Psoas muscle (tissue), 7 donors: ENCODE measurements at regions not wholly inside any gene's neighbourhood (a gene's known extent, or its start where the extent isn't known, plus 50 kb on each side); places are given as distances from the start of the nearest gene placed in this dataset.
A peak's percentile ranks its signal among the peaks of the same experiment; 100 is the strongest.

Source experiments
- ATAC-seq, 4 donors: fragments of 200-7000 bp; cut with Tn5 transposase; one replicate each; pipeline ENCODE4 v1.9.1; 2020; ENCODE audit warnings: moderate library complexity in 3 of 4, mild to moderate bottlenecking in 2 of 4
- DNase-seq, 2 donors: peaks; one replicate each; pipeline ENCODE4 v3.0.0-alpha.2; 2020
- H3K27ac ChIP-seq: fragments of 200-600 bp; one replicate; pipeline ENCODE4 v1.8.0; 2022
- H3K27me3 ChIP-seq, 3 donors: fragments of 200-600 bp in 1 of 3; one replicate each; pipeline versions ENCODE4 v1.6.1 to v1.8.0; 2013 to 2022; ENCODE audit warnings: low read length in 2 of 3, mild to moderate bottlenecking in 2 of 3, moderate library complexity in 1 of 3; ENCODE audit not compliant: insufficient read depth in 3 of 3
- H3K36me3 ChIP-seq, 2 donors: fragments of 200-600 bp in 1 of 2; one replicate each; pipeline versions ENCODE4 v1.6.1 to v1.8.0; 2013 to 2022; ENCODE audit warnings: low read depth in 1 of 2, mild to moderate bottlenecking in 1 of 2, moderate library complexity in 1 of 2; ENCODE audit not compliant: insufficient read depth in 1 of 2
- H3K4me1 ChIP-seq: fragments of 200-600 bp; one replicate; pipeline ENCODE4 v1.8.0; 2022
- H3K4me3 ChIP-seq: fragments of 200-600 bp; one replicate; pipeline ENCODE4 v1.8.0; 2022; ENCODE audit warnings: mild to moderate bottlenecking
- H3K9me3 ChIP-seq: fragments of 200-600 bp; one replicate; pipeline ENCODE4 v1.8.0; 2022
- WGBS, 3 donors: extraction: QIAGEN DNeasy Blood & Tissue Kit; methylation state at CpG; one replicate each; pipeline versions ENCODE4 v1.1.6 to v1.1.7; 2013; 5-methylcytosine and 5-hydroxymethylcytosine counted together
- intact Hi-C, 2 donors: fragments of 100-400 bp; cut with DNase I; formaldehyde crosslinking; loops; one replicate each; pipeline versions ENCODE4 v1.11.0 to v1.14.2; 2022
- TF ChIP-seq, protein P1 (sequence below): fragments of 200-600 bp; IDR thresholded peaks from one replicate; pipeline ENCODE4 v1.8.0; 2022; ENCODE audit warnings: antibody characterized with exemption
- donor health status: healthy with polysubstance abuse.
- donor health status: DM: no; HTN: no; CAD: no; lungs with moderate emphysema.
- donor health status: Bipolar disorder and iron deficiency.
- donor health status: healthy.
- donor health status: DM: yes; HTN: yes; CAD: no.
- donor health status: DM: no; HTN: no; CAD: no.
- donor health status: DM: yes; HTN: yes; CAD: no.

DNA sequence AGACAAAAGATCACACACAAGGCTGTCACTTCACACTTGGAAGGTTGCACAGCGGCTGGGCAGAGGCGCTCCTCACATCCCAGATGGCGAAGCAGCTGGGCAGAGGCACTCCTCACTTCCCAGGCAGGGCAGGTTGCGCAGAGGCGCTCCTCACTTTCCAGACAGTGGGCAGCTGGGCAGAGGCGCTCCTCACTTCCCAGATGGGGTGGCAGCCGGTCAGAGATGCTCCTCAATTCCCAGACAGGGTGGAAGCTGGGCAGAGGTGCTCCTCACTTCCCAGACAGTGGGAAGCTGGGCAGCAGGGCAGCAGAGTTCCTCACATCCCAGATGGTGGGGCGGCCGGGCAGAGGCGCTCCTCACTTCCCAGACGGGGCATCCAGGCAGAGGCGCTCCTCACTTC is 199.2 kb downstream of the RTL9 start:
- DNase-seq (no peak), ATAC-seq (no peak)
- no peaks in the 10 kb centered on the region for H3K27me3 ChIP-seq
- no peak overlapping the region for H3K27ac ChIP-seq
- intact Hi-C loops, result no loop called here
- H3K36me3 ChIP-seq, result no peaks in the 10 kb centered on the region
- no peaks in the 10 kb centered on the region for H3K4me1 ChIP-seq
- 93 to 96% (median 95%) methylated on average over 11 to 12 of the region's 12 CpGs for WGBS, 3 donors
- no peaks in the 10 kb centered on the region for H3K9me3 ChIP-seq
- no peak overlapping the region for H3K4me3 ChIP-seq
- TF ChIP-seq, protein P1, sequence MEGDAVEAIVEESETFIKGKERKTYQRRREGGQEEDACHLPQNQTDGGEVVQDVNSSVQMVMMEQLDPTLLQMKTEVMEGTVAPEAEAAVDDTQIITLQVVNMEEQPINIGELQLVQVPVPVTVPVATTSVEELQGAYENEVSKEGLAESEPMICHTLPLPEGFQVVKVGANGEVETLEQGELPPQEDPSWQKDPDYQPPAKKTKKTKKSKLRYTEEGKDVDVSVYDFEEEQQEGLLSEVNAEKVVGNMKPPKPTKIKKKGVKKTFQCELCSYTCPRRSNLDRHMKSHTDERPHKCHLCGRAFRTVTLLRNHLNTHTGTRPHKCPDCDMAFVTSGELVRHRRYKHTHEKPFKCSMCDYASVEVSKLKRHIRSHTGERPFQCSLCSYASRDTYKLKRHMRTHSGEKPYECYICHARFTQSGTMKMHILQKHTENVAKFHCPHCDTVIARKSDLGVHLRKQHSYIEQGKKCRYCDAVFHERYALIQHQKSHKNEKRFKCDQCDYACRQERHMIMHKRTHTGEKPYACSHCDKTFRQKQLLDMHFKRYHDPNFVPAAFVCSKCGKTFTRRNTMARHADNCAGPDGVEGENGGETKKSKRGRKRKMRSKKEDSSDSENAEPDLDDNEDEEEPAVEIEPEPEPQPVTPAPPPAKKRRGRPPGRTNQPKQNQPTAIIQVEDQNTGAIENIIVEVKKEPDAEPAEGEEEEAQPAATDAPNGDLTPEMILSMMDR, result no peak

DNA sequence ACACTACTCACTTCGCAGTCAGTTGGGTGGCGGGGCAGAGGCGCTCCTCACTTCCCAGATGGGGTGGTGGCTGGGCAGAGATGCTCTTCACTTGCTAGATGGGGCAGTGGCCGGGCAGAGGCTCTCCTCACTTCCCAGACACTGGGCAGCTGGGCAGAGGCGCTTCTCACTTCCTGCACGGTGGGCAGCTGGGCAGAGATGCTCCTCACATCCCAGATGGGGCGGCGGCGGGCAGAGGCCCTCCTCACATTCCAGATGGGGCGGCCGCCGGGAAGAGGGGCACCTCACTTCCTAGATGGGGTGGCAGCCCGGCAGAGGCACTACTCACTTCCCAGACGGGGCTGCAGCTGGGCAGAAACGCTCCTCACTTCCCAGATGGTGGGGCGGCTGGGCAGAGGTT is 199.8 kb downstream of the RTL9 start:
- Histone ChIP-seq H3K4me1 (no peaks in the 10 kb centered on the region), H3K9me3 (no peaks in the 10 kb centered on the region), H3K36me3 (no peaks in the 10 kb centered on the region), H3K4me3 (no peak overlapping the region), H3K27ac (no peak overlapping the region), H3K27me3 (no peaks in the 10 kb centered on the region)
- TF ChIP-seq, protein P1, result no peak
- intact Hi-C loops, result no loop called here
- ATAC-seq (no peak), DNase-seq (no peak)
- WGBS, 3 donors, result 78 to 88% (median 79%) methylated on average over 12 to 16 of the region's 16 CpGs

DNA sequence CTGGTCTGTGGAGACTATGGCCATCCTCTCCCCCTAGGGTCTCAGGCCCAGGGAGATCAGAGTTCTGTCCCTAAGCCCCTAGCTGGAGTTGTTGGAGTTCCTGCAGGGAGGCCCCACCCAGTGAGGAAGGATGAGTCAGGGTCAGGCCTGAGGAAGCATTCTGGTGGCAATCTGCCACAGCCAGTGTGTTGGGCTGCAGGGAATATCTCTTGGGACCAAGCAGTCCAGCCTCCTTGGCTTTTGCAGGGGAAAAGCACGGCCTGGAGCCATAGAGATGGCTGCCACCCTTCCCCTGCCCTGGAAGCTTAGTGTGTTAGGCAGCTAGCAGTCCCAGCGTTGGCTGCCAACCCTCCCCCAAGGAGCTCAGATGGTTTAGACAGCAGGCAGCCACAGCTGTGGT is 202.4 kb downstream of the RTL9 start:
- H3K4me3 ChIP-seq, result no peak overlapping the region
- no peaks in the 10 kb centered on the region for H3K4me1 ChIP-seq
- peaks cover 9% of the 10 kb centered on the region for H3K9me3 ChIP-seq
- intact Hi-C loops, result no loop called here
- H3K36me3 ChIP-seq, result no peaks in the 10 kb centered on the region
- H3K27ac ChIP-seq, result no peak overlapping the region
- ATAC-seq (no peak), DNase-seq (peak in 1 of 2 donors; percentile 46)
- no peaks in the 10 kb centered on the region for H3K27me3 ChIP-seq
- TF ChIP-seq, protein P1, result no peak
- WGBS, 3 donors, result 15 to 38% (median 20%) methylated on average over 1 to 2 of the region's 2 CpGs

DNA sequence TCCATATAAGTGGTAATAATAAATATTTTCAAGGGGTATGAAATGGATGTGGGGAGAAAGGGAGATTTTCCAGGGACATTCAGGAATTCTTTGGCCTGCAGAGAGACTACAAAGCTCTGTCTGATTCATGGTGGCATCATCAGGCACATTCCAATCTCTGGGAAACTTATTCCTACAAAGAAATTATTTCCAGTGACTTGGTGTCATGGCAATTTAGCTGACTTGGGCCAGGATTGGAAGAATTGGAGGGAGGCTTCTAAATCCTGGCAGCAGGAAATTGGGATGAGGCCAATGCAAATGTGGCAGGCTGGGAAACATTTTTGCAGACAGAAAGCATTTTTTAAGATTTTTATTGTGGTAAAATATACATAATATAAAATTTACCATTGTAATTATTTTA is 204.6 kb downstream of the RTL9 start:
- Histone ChIP-seq H3K27me3 (no peaks in the 10 kb centered on the region), H3K9me3 (peaks cover 10% of the 10 kb centered on the region), H3K36me3 (no peaks in the 10 kb centered on the region), H3K4me3 (no peak overlapping the region), H3K27ac (no peak overlapping the region), H3K4me1 (no peaks in the 10 kb centered on the region)
- intact Hi-C loops, result no loop called here
- TF ChIP-seq, protein P1, result no peak
- no peak for DNase-seq
- ATAC-seq, result no peak

DNA sequence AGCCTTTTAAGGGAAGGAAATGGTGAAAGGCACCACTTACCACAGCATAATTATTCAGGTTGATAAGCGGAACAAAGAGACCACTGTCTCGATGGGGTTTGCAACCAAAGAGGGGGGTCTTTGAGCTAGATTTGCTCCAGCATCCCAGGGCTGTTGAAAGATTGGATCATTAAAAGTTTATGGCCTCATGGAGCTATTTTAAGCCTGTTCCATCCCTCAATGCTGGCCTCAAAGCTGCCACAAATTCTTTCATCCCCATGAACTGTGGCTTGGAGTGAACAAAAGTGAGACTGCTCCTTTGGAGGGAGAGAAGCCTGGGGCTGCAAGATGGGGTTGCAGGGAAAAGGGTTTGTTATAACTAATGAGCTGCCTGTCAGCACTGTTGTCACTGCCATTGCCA is 209.8 kb downstream of the RTL9 start:
- DNase-seq, result no peak
- Histone ChIP-seq H3K27me3 (peaks cover 0 to 5% (median 0%) of the 10 kb centered on the region in 3 donors), H3K36me3 (no peaks in the 10 kb centered on the region), H3K4me1 (no peaks in the 10 kb centered on the region), H3K4me3 (no peak overlapping the region), H3K9me3 (peaks cover 10% of the 10 kb centered on the region), H3K27ac (no peak overlapping the region)
- ATAC-seq, result no peak
- intact Hi-C loops, result no loop called here
- TF ChIP-seq, protein P1, result no peak
- 44 to 58% (median 55%) methylated on average over 2 of the region's 2 CpGs for WGBS, 3 donors
